ENCODE measurements at regions not wholly inside any gene's neighbourhood (a gene's known extent, or its start where the extent isn't known, plus 50 kb on each side); places are given as distances from the start of the nearest gene placed in this dataset.

GRCh38 chr5:9932770-9933169 lies 302.6 kb upstream of the TAS2R1 start:
- Histone ChIP-seq H3K9ac (ENCODE audit: low read length in 3 of 3) (no peak overlapping the region), H3K36me3 (ENCODE audit: control insufficient read depth in 2 of 3, insufficient read depth in 3 of 3, low read length in 3 of 3) (no peaks in the 10 kb centered on the region), H3K9me3 (ENCODE audit: control insufficient read depth in 2 of 3, insufficient read depth in 1 of 3, low read length in 3 of 3) (no peaks in the 10 kb centered on the region), H3K4me1 (ENCODE audit: control insufficient read depth in 2 of 3, insufficient read depth in 2 of 3, low read depth in 1 of 3, low read length in 3 of 3) (peaks cover 0 to 3% (median 0%) of the 10 kb centered on the region in 3 donors), H3K4me3 (ENCODE audit: low read length in 3 of 3) (no peak overlapping the region), H3K27me3 (ENCODE audit: control insufficient read depth, insufficient read depth, low read length) (no peaks in the 10 kb centered on the region), H3K27ac (ENCODE audit: low read depth in 2 of 2, low read length in 2 of 2) (no peak overlapping the region)
- FAIRE-seq (no peak), DNase-seq (no peak)
- intact Hi-C loops (cut with DNase I): no loop called here
- TF ChIP-seq CTCF (IDR thresholded peaks at IDR 0.05; ENCODE audit: borderline replicate concordance, extremely low read depth, insufficient read depth): no peak

- TF ChIP-seq CTCF (IDR thresholded peaks at IDR 0.05; ENCODE audit: borderline replicate concordance, extremely low read depth, insufficient read depth): no peak
- Histone ChIP-seq H3K36me3 (ENCODE audit: control insufficient read depth in 2 of 3, insufficient read depth in 3 of 3, low read length in 3 of 3) (no peaks in the 10 kb centered on the region), H3K9ac (ENCODE audit: low read length in 3 of 3) (no peak overlapping the region), H3K4me3 (ENCODE audit: low read length in 3 of 3) (no peak overlapping the region), H3K27ac (ENCODE audit: low read depth in 2 of 2, low read length in 2 of 2) (no peak overlapping the region), H3K9me3 (ENCODE audit: control insufficient read depth in 2 of 3, insufficient read depth in 1 of 3, low read length in 3 of 3) (no peaks in the 10 kb centered on the region), H3K4me1 (ENCODE audit: control insufficient read depth in 2 of 3, insufficient read depth in 2 of 3, low read depth in 1 of 3, low read length in 3 of 3) (peaks cover 0 to 3% (median 0%) of the 10 kb centered on the region in 3 donors), H3K27me3 (ENCODE audit: control insufficient read depth, insufficient read depth, low read length) (no peaks in the 10 kb centered on the region)
- FAIRE-seq (no peak), DNase-seq (no peak)
- intact Hi-C loops (cut with DNase I): no loop called here
Observed at GRCh38 chr5:9930156-9930555, 300.0 kb upstream of the TAS2R1 start.

- H3K4me1 ChIP-seq (ENCODE audit: control insufficient read depth in 2 of 3, insufficient read depth in 2 of 3, low read depth in 1 of 3, low read length in 3 of 3): peaks cover 0 to 3% (median 0%) of the 10 kb centered on the region in 3 donors
- peak in 1 of 5 donors; percentile 21 for DNase-seq
- H3K9ac ChIP-seq (ENCODE audit: low read length in 3 of 3): no peak overlapping the region
- H3K36me3 ChIP-seq (ENCODE audit: control insufficient read depth in 2 of 3, insufficient read depth in 3 of 3, low read length in 3 of 3): no peaks in the 10 kb centered on the region
- no peaks in the 10 kb centered on the region for H3K27me3 ChIP-seq (ENCODE audit: control insufficient read depth, insufficient read depth, low read length)
- H3K4me3 ChIP-seq (ENCODE audit: low read length in 3 of 3): no peak overlapping the region
- H3K27ac ChIP-seq (ENCODE audit: low read depth in 2 of 2, low read length in 2 of 2): no peak overlapping the region
- TF ChIP-seq CTCF (IDR thresholded peaks at IDR 0.05; ENCODE audit: borderline replicate concordance, extremely low read depth, insufficient read depth): no peak
- FAIRE-seq: no peak
- peaks cover 0 to 3% (median 0%) of the 10 kb centered on the region in 3 donors for H3K9me3 ChIP-seq (ENCODE audit: control insufficient read depth in 2 of 3, insufficient read depth in 1 of 3, low read length in 3 of 3)
- intact Hi-C loops (cut with DNase I): no loop called here
Observed at GRCh38 chr5:9928326-9928725, 298.2 kb upstream of the TAS2R1 start.

- Histone ChIP-seq H3K27ac (ENCODE audit: low read depth in 2 of 2, low read length in 2 of 2) (no peak overlapping the region), H3K27me3 (ENCODE audit: control insufficient read depth, insufficient read depth, low read length) (no peaks in the 10 kb centered on the region), H3K4me3 (ENCODE audit: low read length in 3 of 3) (no peak overlapping the region), H3K9ac (ENCODE audit: low read length in 3 of 3) (no peak overlapping the region), H3K4me1 (ENCODE audit: control insufficient read depth in 2 of 3, insufficient read depth in 2 of 3, low read depth in 1 of 3, low read length in 3 of 3) (peaks cover 0 to 3% (median 0%) of the 10 kb centered on the region in 3 donors), H3K36me3 (ENCODE audit: control insufficient read depth in 2 of 3, insufficient read depth in 3 of 3, low read length in 3 of 3) (no peaks in the 10 kb centered on the region), H3K9me3 (ENCODE audit: control insufficient read depth in 2 of 3, insufficient read depth in 1 of 3, low read length in 3 of 3) (peaks cover 0 to 10% (median 0%) of the 10 kb centered on the region in 3 donors)
- DNase-seq: peak in 1 of 5 donors; percentile 15
- no peak for TF ChIP-seq CTCF (IDR thresholded peaks at IDR 0.05; ENCODE audit: borderline replicate concordance, extremely low read depth, insufficient read depth)
- intact Hi-C loops (cut with DNase I): no loop called here
- FAIRE-seq: no peak
Observed at GRCh38 chr5:9927521-9927997, 297.4 kb upstream of the TAS2R1 start.
